Esophagus squamous epithelium (tissue), 5 donors: ENCODE measurements at regions not wholly inside any gene's neighbourhood (a gene's known extent, or its start where the extent isn't known, plus 50 kb on each side); places are given as distances from the start of the nearest gene placed in this dataset.

Experiments
- DNase-seq: peaks from one replicate; lab custom pipeline; 2025; lab: John Stamatoyannopoulos, UW
- H3K27ac ChIP-seq, 4 donors: fragments of 200-600 bp; sonication (generic); one replicate each; pipeline ENCODE4 v1.5.1; 2016 to 2019; ENCODE audit warnings: mild to moderate bottlenecking in 1 of 4
- H3K27me3 ChIP-seq, 4 donors: fragments of 200-600 bp; sonication (generic); 1 replicate in 3 of 4; 2 replicates in 1 of 4; pipeline versions ENCODE4 v1.5.1 to v1.6.0; 2017 to 2021; ENCODE audit warnings: antibody characterized with exemption in 1 of 4
- H3K36me3 ChIP-seq, 3 donors: fragments of 200-600 bp; sonication (generic); one replicate each; pipeline ENCODE4 v1.5.1; 2016 to 2019
- H3K4me1 ChIP-seq, 3 donors: fragments of 200-600 bp; sonication (generic); one replicate each; pipeline ENCODE4 v1.5.1; 2017 to 2019
- H3K4me3 ChIP-seq, 4 donors: fragments of 200-600 bp; sonication (generic); 1 replicate in 3 of 4; 2 replicates in 1 of 4; pipeline ENCODE4 v1.5.1; 2016 to 2019; ENCODE audit warnings: mild to moderate bottlenecking in 2 of 4, moderate library complexity in 1 of 4
- H3K9me3 ChIP-seq, 3 donors: fragments of 200-600 bp; sonication (generic); one replicate each; pipeline ENCODE4 v1.5.1; 2016 to 2019
- POLR2A ChIP-seq, 4 donors: fragments of 450-650 bp; IDR thresholded peaks; one replicate each; pipeline ENCODE4 v1.6.1; 2017; ENCODE audit warnings: antibody characterized with exemption in 4 of 4, mild to moderate bottlenecking in 4 of 4, moderate library complexity in 3 of 4
- WGBS, 2 donors: methylation state at CpG; one replicate each; pipeline ENCODE4 v1.1.5; 2018; 5-methylcytosine and 5-hydroxymethylcytosine counted together
- intact Hi-C: fragments of 100-400 bp; cut with DNase I; formaldehyde crosslinking; loops from one replicate; pipeline ENCODE4 v1.15.0; 2022
- small RNA-seq, 4 donors: library from RNA; depleted of rRNA; stranded (forward); fragments of <200 nt; gene quantifications; one replicate each; pipeline ENCODE3, GENCODE V24; 2016
- TF ChIP-seq, protein P1 (sequence below), 6 experiments: fragments of 450-650 bp in 4 of 6; fragments of 200-600 bp in 2 of 6; sonication (generic) in 2 of 6; IDR thresholded peaks; one replicate each; pipeline ENCODE4 v1.5.1; 2016 to 2019; ENCODE audit warnings: antibody characterized with exemption in 6 of 6, mild to moderate bottlenecking in 4 of 6, moderate library complexity in 4 of 6
- donor health status: DM: yes; HTN: yes; CAD: no.

DNA sequence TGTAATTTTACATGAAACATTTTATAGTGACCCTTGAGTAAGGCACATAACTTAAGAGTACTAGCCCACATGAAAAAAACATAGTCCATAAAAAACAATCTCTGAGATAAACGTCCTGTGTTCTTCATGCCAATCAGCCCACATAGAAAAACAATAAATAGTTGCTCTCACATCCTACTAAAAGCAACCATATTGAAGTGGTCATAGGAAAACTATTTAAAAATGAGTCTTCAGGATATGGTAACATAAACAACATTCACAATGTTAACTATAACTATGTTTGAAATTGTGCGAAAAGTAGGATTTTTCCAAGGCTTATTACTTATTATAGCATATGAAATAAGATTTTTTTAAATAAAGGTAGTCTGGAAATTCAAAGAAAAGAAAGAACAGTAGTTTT, 77.1 kb upstream of the EPHA5 start:
- no peaks in the 10 kb centered on the region for H3K27me3 ChIP-seq
- H3K27ac ChIP-seq: no peak overlapping the region
- no peak overlapping the region for H3K4me3 ChIP-seq
- DNase-seq: no peak
- no peaks in the 10 kb centered on the region for H3K9me3 ChIP-seq
- intact Hi-C loops: no loop called here
- TF ChIP-seq POLR2A (IDR thresholded peaks at IDR 0.05): no peak
- TF ChIP-seq, protein P1, sequence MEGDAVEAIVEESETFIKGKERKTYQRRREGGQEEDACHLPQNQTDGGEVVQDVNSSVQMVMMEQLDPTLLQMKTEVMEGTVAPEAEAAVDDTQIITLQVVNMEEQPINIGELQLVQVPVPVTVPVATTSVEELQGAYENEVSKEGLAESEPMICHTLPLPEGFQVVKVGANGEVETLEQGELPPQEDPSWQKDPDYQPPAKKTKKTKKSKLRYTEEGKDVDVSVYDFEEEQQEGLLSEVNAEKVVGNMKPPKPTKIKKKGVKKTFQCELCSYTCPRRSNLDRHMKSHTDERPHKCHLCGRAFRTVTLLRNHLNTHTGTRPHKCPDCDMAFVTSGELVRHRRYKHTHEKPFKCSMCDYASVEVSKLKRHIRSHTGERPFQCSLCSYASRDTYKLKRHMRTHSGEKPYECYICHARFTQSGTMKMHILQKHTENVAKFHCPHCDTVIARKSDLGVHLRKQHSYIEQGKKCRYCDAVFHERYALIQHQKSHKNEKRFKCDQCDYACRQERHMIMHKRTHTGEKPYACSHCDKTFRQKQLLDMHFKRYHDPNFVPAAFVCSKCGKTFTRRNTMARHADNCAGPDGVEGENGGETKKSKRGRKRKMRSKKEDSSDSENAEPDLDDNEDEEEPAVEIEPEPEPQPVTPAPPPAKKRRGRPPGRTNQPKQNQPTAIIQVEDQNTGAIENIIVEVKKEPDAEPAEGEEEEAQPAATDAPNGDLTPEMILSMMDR (IDR thresholded peaks at IDR 0.05): no peak
- WGBS, 2 donors: 40 to 44% methylated on average over 2 of the region's 2 CpGs
- no peaks in the 10 kb centered on the region for H3K36me3 ChIP-seq
- no peaks in the 10 kb centered on the region for H3K4me1 ChIP-seq

DNA sequence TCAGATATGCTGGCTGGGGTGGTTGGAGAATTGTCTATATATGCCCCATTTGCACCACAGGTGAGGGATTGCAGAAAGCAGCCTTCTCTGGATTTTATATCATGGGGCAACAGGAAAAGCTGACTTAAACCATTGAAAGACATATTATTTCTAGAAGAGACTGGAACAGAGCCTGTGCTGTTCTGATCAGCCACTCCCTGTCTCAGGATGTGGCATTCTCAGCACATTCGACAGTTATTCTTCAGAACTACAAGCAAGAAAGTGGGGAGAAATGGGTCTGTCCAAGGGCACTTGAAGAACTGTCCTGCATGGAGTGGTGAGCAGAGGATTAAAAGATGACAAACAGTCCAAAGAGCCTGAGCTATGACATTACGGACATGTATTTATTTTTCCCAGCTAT, 67.8 kb upstream of the EPHA5 start:
- WGBS, 2 donors: 81 to 82% methylated on average over 2 of the region's 2 CpGs
- intact Hi-C loops: no loop called here
- TF ChIP-seq POLR2A (IDR thresholded peaks at IDR 0.05): no peak
- TF ChIP-seq, protein P1 (IDR thresholded peaks at IDR 0.05): no peak

DNA sequence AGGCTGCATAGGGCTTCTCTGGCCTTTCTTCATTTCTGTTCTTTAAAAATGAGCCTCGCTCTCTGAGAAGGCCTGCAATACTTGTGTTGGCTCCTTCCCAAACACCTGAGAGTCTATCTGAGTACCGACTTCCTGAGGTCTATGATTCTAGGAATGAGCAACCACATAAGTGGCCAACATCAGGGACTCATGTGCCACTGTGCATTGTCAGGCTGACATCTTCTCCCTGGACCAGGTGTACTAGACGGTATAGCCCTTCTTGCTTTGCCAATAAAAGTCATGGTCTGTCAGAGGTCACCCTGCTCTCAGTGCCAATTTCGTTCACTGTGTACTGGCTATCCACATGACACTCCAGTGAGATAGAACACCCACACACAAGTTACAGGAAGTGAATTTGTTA, 67.4 kb upstream of the EPHA5 start:
- TF ChIP-seq, protein P1 (IDR thresholded peaks at IDR 0.05): no peak
- TF ChIP-seq POLR2A (IDR thresholded peaks at IDR 0.05): no peak
- no peak for DNase-seq
- Histone ChIP-seq H3K4me3 (no peak overlapping the region), H3K4me1 (no peaks in the 10 kb centered on the region), H3K27me3 (no peaks in the 10 kb centered on the region), H3K9me3 (no peaks in the 10 kb centered on the region), H3K27ac (no peak overlapping the region), H3K36me3 (no peaks in the 10 kb centered on the region)
- WGBS, 2 donors: 58 to 68% methylated on average over 4 of the region's 4 CpGs
- intact Hi-C loops: no loop called here

More for the DNA sequence above, 67.8 kb upstream of the EPHA5 start:
- H3K9me3 ChIP-seq: no peaks in the 10 kb centered on the region
- no peaks in the 10 kb centered on the region for H3K27me3 ChIP-seq
- no peaks in the 10 kb centered on the region for H3K4me1 ChIP-seq
- DNase-seq: no peak
- H3K27ac ChIP-seq: no peak overlapping the region
- H3K36me3 ChIP-seq: no peaks in the 10 kb centered on the region
- no peak overlapping the region for H3K4me3 ChIP-seq

DNA sequence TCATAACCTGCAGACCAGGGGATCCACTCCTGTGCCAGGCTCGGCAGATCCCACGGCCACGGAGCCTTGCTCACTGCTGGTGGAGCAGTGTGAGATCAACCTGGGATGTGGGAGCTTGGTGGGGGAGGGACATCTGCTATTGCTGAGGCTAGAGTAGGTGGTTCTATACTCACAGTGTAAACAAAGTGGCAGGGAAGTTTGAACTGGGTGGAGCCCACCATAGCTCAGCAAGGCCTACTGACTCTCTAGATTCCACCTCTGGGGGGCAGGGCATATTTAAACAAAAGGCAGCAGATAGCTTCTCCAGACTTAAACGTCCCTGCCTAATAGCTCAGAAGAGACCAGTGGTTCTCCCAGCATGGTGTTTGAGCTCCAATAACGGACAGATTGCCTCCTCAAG, 54.7 kb upstream of the EPHA5 start:
- H3K27ac ChIP-seq: no peak overlapping the region
- TF ChIP-seq, protein P1 (IDR thresholded peaks at IDR 0.05): no peak
- no peak for TF ChIP-seq POLR2A (IDR thresholded peaks at IDR 0.05)
- DNase-seq: no peak
- H3K9me3 ChIP-seq: no peaks in the 10 kb centered on the region
- intact Hi-C loops: no loop called here
- WGBS, 2 donors: 52 to 94% methylated on average over 3 to 4 of the region's 5 CpGs
- H3K36me3 ChIP-seq: no peaks in the 10 kb centered on the region
- no peaks in the 10 kb centered on the region for H3K27me3 ChIP-seq
- no peaks in the 10 kb centered on the region for H3K4me1 ChIP-seq
- no peak overlapping the region for H3K4me3 ChIP-seq

Small RNAs in the stretch of these regions (small RNA-seq; reads per million reads assigned to genes)
- gene MIR1269A (0 to 0.60 (median 0) reads per million in 4 donors), gene RNU2-40P (0 reads per million in 4 donors), gene RNU6-699P (0 reads per million in 4 donors)
